Myocyte (in vitro differentiated cells): ENCODE measurements at regions not wholly inside any gene's neighbourhood (a gene's known extent, or its start where the extent isn't known, plus 50 kb on each side); places are given as distances from the start of the nearest gene placed in this dataset.
A peak's percentile ranks its signal among the peaks of the same experiment; 100 is the strongest.
"Not testable (repeated sequence)": the region's sequence is repeated elsewhere in the genome, so short reads cannot be mapped to it uniquely, and the experiment has no call there.

ENCODE experiments used
- DNase-seq: peaks from one replicate; pipeline ENCODE4 v3.0.0-alpha.2; 2012; ENCODE audit warnings: low read depth

GRCh38 chr1:82181846-82182245 is 381.1 kb downstream of the ADGRL2 start:
- no peak for DNase-seq

GRCh38 chr1:82179131-82179530 is 378.4 kb downstream of the ADGRL2 start:
- DNase-seq: no peak

- no peak for DNase-seq
Measured at GRCh38 chr1:82177192-82177591, 376.5 kb downstream of the ADGRL2 start.

GRCh38 chr1:82171955-82172354 is 371.2 kb downstream of the ADGRL2 start:
- DNase-seq: no peak

- no peak for DNase-seq
Measured at GRCh38 chr1:82168482-82168881, 367.7 kb downstream of the ADGRL2 start.

- DNase-seq: no peak
Measured at GRCh38 chr1:82165304-82165703, 364.6 kb downstream of the ADGRL2 start.

- DNase-seq: peak; percentile 73
Measured at GRCh38 chr1:82162486-82163420, 362.0 kb downstream of the ADGRL2 start.

- DNase-seq: peak; percentile 17
Measured at GRCh38 chr1:82161700-82162141, 361.0 kb downstream of the ADGRL2 start.

- DNase-seq: peak; percentile 41
Measured at GRCh38 chr1:82160903-82161302, 360.2 kb downstream of the ADGRL2 start.

- DNase-seq: no peak
Measured at GRCh38 chr1:82160036-82160435, 359.3 kb downstream of the ADGRL2 start.

- no peak for DNase-seq
Measured at GRCh38 chr1:82158981-82159380, 358.2 kb downstream of the ADGRL2 start.

GRCh38 chr1:82154219-82154970 is 353.7 kb downstream of the ADGRL2 start:
- no peak for DNase-seq

- DNase-seq: no peak
Measured at GRCh38 chr1:82153752-82154151, 353.0 kb downstream of the ADGRL2 start.

- no peak for DNase-seq
Measured at GRCh38 chr1:82153272-82153629, 352.5 kb downstream of the ADGRL2 start.

GRCh38 chr1:82152356-82153271 is 351.9 kb downstream of the ADGRL2 start:
- peak; percentile 55 for DNase-seq

- DNase-seq: no peak
Measured at GRCh38 chr1:82145656-82146055, 344.9 kb downstream of the ADGRL2 start.

- peak; percentile 16 for DNase-seq
Measured at GRCh38 chr1:82143108-82143833, 342.5 kb downstream of the ADGRL2 start.

GRCh38 chr1:82141390-82141789 is 340.7 kb downstream of the ADGRL2 start:
- DNase-seq: no peak

GRCh38 chr1:82139751-82140468 is 339.2 kb downstream of the ADGRL2 start:
- no peak for DNase-seq

- DNase-seq: not testable (repeated sequence)
Measured at GRCh38 chr1:82136351-82136750, 335.6 kb downstream of the ADGRL2 start.
